HEK293 (cell line): ENCODE measurements at regions not wholly inside any gene's neighbourhood (a gene's known extent, or its start where the extent isn't known, plus 50 kb on each side); places are given as distances from the start of the nearest gene placed in this dataset.

Experiments
- CTCF ChIP-seq: fragments of 450-650 bp; formaldehyde crosslinking; IDR thresholded peaks from 2 replicates; pipeline ENCODE4 v1.5.1; 2016; ENCODE audit warnings: missing biosample characterization, missing genetic modification characterization
- GFI1B ChIP-seq: fragments of 450-650 bp; formaldehyde crosslinking; IDR thresholded peaks from 2 replicates; pipeline ENCODE4 v1.5.1; 2016; ENCODE audit warnings: missing biosample characterization, missing genetic modification characterization
- REST ChIP-seq: fragments of 450-650 bp; formaldehyde crosslinking; IDR thresholded peaks from 2 replicates; pipeline ENCODE4 v1.5.1; 2016; ENCODE audit warnings: missing biosample characterization, missing genetic modification characterization
- ZBTB7A ChIP-seq: fragments of 450-650 bp; formaldehyde crosslinking; IDR thresholded peaks from 2 replicates; pipeline ENCODE4 v1.5.1; 2016; ENCODE audit warnings: low read depth, missing biosample characterization, missing genetic modification characterization
- ZNF112 ChIP-seq: fragments of 450-650 bp; formaldehyde crosslinking; IDR thresholded peaks from 2 replicates; pipeline ENCODE4 v1.5.0; 2017; ENCODE audit warnings: missing biosample characterization, missing genetic modification characterization
- ZNF146 ChIP-seq: fragments of 450-650 bp; formaldehyde crosslinking; IDR thresholded peaks from 2 replicates; pipeline ENCODE4 v1.5.1; 2016; ENCODE audit warnings: missing biosample characterization, missing genetic modification characterization
- ZNF621 ChIP-seq: fragments of 450-650 bp; formaldehyde crosslinking; IDR thresholded peaks from 2 replicates; pipeline ENCODE4 v1.5.1; 2017; ENCODE audit warnings: missing biosample characterization, missing genetic modification characterization
- ZNF704 ChIP-seq: fragments of 450-650 bp; formaldehyde crosslinking; IDR thresholded peaks from 2 replicates; pipeline ENCODE4 v1.5.1; 2016; ENCODE audit warnings: missing biosample characterization, missing genetic modification characterization
- ZNF830 ChIP-seq: fragments of 450-650 bp; IDR thresholded peaks from 2 replicates; pipeline ENCODE4 v1.5.0; 2018; ENCODE audit warnings: missing biosample characterization, missing genetic modification characterization, low read depth, mild to moderate bottlenecking, moderate library complexity

GRCh38 chr6:27129095-27129815 is 118.2 kb upstream of the PRSS16 start:
- TF ChIP-seq ZNF112 (tag by site-specific recombination) (no peak), ZNF621 (tag by site-specific recombination) (no peak), CTCF (no peak), ZNF704 (tag by site-specific recombination) (no peak), ZBTB7A (tag by site-specific recombination) (no peak), GFI1B (peak; percentile 90), REST (tag by site-specific recombination) (no peak), ZNF146 (no peak), ZNF830 (tag by site-specific recombination) (no peak)
